GM21528 (cell line): ENCODE measurements at regions not wholly inside any gene's neighbourhood (a gene's known extent, or its start where the extent isn't known, plus 50 kb on each side); places are given as distances from the start of the nearest gene placed in this dataset.
"Not testable (repeated sequence)": the region's sequence is repeated elsewhere in the genome, so short reads cannot be mapped to it uniquely, and the experiment has no call there.

Experiments used
- ATAC-seq: cut with Tn5 transposase; IDR thresholded peaks from one replicate; pipeline ENCODE4 v1.9.1; 2021; ENCODE audit warnings: mild to moderate bottlenecking, moderate library complexity; ENCODE audit not compliant: unreplicated experiment, low FRiP score

DNA sequence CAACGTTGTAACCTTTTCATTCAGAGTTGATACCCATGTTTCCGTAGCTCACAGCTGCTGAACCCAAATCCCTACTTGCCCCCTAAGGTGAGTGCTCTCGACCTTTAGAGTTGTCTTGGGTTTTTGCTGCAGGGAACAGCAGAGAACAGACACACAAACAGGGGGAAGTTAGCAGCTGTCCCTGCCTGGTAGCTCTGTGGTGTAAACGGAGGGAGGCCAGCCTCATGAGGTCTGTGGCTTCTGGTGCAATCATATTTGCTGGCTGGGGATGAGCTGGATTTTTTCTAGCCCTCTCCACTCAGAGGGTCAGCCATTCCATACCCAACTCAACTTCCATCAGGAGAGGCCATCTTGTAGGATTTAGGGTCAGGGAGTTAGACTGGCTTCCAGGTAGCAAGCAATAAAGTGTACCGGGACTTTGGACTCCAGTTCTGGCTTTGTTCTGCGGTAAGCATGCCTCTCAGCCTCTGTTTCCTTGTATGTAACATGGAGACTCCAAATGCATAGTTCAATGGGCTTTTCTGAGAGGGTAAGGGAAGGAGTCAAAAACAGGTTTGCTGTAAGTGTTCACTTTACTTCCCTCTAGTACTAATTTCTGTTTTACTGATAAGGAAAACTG, 218.9 kb downstream of the MID1IP1 start:
- ATAC-seq: no peak

DNA sequence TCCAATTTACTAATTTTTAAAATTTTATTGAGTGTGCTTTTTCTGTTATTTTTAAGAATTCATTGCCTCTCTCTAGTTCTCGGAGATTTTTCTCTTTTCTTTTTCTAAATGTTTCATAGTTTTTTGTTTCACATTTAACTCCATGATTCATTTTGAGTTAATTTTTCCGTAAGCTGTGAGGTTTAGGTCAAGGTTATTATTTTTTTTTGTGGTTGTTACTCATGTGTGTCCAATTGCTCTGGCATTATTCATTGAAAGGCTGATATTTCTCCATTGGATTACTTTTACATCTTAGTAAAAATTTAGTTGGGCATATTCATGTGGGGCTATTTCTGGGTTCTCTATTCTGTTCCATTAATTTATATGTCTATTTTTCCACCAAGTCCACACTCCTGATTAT, 220.8 kb downstream of the MID1IP1 start:
- no peak for ATAC-seq

DNA sequence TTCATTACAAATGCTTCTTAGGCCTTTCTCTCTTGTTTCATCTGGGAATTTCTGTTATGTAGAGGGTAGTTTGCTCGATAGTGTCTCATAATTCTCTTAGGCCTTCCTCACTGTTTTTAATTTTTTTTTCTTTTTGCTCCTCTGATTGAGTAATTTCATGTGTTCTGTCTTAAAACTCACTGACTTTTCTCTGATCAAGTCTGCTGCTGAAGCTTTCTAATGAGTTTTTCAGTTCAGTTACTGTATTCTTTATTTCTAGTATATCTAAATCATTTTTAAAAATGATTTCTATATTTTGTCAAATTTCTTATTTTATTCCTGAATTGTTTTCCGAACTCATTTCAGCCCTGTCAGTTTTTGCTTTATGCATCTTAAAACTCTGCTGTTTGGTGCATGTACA, 228.0 kb downstream of the MID1IP1 start:
- ATAC-seq: no peak

DNA sequence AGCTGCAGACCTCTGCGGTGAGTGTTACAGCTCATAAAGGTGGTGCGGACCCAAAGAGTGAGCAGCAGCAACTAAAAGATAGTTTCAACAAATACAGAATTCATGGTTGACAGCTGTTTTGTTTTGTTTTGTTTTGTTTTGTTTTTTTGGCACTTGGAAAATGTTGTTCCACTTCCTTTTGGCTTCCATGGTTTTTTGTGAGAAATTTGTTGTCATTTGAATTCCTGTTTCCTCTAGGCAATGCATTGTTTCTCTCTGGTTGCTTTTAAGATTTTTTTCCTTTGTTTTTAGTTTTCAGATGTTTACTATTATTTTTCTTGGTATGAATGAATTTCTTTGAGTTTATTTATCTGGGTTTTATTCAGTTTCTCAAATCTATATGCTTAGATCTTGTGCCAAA, 229.4 kb downstream of the MID1IP1 start:
- no peak for ATAC-seq

DNA sequence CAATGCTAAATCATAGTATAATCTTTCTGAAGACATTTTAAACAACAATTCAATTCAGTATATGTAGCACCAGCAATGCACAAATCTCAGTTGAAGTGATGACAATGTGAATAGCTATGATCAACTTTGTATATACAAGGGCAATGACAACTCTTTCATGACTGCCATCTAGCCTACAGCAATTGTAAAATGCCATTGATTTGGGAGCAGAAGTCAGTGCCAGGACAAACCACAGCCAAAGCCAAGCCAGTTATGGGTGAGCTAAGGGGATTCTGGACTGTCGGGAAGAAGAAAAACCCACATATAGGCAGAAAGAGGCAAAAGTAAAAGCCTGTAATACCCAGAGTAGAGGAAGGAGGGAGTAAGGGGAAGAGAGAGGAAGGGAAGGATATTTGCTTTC, 238.6 kb downstream of the MID1IP1 start:
- ATAC-seq: no peak

DNA sequence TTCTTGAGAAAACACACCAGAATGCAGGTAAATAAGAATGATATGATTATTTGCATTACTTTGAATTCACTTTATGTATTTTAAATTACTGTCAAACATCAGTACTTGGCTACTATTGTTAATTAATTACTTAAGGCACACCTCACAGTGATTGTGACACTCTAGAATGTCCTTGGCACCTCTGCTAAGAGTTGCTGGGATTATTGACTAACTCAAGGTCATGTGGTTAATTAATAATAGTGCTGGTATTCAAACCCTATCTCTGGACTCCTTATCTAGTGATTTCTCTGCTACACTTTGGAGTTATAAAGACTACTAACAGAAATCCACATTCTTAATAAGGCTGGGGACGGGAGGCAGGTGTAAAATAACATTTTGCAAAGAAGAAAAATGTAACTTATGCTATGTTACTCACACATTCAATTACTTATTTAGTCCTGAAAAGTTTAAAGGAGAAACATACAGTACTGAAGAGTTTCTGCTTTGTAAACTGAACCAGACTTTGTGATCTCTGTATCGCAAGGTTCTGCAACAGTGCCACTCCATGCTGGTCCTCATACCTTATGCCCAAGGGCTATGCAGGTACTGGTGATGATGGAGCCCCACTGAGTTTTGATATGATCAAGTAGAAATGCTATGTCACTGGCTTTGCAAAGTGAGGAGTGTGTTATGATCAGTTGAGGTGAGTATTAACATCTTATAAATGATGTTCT, 242.7 kb downstream of the MID1IP1 start:
- no peak for ATAC-seq

DNA sequence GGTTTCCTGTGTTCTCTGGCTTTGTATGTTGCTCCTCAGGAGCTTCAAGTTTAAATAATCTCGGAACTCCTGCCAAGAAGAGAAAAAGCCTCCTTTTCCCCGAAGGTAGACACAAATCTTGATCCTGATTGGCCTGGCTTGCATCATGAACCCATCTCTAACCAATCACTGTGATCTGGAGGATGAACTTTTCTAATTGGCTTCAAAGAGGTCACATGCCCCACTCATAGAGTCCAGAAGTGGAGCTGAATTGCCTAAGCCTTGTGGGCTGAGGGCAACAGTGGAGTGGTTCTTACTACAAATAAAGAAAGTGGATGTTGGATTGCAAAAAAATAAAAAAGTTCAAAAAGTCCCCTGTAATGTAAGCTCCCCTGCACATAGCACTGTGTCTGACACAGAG, 245.9 kb downstream of the MID1IP1 start:
- ATAC-seq: no peak

DNA sequence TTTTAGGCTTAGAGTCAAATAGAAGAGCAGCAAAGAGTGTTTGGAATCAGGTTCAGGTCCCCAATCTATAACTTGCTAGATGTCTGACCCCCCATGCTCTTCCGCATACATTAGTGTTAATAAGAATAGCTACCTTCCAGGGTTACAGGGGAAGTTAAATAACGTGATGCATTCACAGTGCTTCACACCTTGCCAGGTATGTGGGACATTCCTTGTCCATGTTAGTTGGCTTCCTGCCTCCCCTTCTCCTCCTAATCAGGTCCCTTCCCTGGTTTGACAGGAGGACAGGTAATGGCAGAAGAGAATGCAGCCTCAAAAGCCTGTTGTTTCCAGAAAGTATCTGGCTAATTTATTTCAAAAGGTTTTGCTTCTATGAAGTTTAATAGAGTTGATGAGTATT, 248.7 kb downstream of the MID1IP1 start:
- no peak for ATAC-seq

DNA sequence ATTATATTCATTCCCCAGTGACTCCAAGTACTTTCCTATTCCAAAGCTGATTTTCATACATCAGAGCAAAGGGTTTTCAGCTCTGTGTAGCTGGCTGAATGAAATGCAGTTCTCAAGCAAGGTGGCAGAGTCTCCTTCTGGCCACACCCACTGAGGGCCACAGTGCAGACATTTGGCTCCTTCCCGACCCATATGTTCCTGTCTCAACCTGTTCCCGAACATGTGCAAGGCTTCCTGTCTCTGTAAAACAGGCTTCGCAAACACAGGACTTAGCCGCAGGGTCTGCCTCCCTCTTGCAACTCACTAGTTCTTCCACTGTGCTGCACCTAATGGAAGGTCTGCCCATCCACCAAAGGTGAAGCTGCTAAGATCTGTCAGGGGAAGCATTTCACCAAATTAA, 249.2 kb downstream of the MID1IP1 start:
- ATAC-seq: no peak

DNA sequence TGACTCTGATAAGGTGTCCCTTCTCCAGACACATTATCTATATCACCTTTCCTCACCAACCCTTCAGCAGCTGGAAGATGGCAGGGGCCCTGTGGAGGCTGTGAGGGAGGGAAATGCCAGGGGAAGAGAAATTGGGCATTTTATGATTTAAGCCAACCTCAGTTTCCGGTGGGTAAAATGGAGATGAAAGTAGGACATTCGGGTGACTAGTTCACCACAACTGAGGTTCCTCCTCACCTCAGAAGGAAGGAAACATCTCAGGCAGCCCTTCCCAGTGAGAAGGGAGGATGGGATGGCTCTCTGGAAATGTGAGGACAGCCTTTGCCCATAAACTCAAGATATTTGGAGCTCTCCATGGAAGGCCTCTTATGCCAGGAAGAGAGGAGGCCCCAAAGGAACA, 251.5 kb downstream of the MID1IP1 start:
- no peak for ATAC-seq

DNA sequence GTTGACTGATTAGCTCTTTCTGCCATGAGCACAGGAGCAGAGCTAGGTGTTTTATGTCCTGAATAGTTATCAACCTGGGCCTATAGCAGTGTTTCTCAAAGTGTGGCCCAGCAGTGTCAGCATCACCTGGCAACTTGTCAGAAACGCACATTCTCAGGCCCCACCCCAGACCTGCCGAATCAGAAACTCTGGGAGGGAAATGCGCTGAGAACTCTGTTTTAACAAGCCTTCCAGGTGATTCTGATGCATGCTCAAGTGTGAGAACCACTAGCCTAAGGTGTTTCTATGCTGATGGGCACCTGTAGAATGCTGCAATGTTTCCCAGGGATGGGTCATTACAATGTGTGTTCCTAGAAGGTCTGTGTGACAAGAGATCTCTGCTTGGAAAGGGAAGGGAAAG, 257.5 kb downstream of the MID1IP1 start:
- no peak for ATAC-seq

DNA sequence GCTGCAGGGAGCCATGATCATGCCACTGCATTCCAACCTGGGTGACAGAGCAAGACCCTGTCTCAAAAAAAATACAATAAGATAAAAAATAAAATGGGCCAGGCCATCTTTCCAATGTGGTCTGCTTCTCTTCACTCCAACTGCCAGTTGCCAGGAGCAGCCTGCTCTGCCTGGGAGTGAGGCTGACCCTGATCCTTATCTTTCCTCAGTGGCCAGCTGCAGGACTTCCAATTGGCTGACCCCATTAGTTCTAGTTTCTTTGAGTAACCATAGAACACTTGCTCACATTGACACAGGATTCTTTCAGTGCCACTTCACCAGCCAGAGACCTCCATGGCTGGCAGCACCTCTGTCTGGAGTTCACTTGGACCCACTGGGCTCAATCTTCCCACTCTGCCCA, 258.6 kb downstream of the MID1IP1 start:
- ATAC-seq: no peak

DNA sequence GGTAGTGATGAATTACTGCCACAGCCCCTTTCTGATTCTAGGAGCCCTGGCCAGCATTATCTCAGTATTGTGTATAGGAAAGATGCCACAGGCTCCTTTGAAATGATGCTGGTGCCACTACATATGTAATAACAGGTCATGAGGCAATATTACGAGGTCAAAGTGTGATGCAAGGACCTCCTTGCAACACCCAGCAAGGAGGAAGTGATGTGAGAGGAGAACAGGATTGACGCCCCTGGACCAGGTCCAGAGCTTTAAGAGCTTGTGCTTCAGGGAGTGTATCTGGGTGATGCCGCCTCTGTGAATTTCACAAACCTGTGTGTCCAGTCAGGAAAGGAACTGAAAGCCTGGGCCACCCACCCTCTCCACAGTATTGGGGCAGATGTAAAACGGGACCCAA, 261.8 kb downstream of the MID1IP1 start:
- ATAC-seq: no peak

DNA sequence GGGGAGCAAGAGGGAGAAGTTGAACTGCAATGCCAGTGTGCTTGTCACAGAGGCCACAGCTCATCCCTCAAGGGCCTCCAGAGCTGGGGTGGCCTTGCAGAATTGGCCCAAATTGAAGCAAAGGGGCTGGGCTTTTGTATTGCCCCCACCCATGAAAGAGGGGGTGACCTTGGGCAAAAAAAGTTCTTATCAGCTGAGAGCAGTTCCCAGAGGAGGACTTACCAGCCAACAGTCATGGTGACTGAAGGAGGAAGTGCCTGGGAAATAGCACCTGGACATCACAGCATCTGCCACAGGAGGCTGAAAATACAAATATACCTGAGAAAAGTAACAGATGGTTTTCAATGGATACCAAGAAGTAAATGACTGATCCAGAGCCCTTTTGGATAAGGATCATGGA, 262.4 kb downstream of the MID1IP1 start:
- no peak for ATAC-seq

DNA sequence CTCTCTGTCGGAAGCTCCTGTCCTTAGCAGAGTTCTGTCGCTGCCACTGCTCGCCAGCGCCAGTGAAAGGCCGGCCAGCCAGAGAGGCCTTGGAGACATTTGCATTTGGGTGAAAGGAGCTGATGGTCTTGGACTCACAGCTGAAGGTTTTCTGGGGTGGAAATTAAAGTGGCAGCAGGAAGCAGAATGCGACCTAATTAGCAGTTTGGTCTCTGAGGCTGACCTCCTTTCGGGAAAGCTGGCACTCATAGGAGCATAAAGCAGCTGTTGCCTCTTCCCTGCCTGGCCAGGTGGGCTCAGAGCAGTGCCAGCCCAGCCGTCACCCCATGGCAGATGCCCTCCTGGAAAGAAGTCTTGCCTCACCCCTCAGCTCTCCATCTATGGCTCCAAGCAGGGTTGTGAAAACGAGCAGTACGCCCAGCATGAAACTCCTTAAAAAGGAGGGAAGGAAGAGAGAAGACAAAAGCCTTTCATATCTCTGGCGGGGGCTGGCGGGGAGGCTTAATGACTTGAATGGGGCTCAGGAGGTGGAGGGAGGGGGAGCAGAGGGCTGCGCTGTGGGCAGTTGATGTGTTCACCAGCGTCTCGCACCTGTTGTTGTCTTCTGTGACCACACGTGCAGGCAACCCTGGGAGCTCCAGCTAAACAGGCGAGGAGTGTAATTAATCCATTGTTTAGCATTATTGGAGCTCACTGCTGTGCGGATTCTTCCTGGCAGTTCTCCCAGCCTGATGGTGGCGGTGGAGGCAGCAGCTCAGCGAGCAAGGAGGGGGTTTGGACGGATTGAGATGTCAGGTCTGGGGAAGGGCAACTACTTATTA, 264.0 kb downstream of the MID1IP1 start:
- no peak for ATAC-seq

DNA sequence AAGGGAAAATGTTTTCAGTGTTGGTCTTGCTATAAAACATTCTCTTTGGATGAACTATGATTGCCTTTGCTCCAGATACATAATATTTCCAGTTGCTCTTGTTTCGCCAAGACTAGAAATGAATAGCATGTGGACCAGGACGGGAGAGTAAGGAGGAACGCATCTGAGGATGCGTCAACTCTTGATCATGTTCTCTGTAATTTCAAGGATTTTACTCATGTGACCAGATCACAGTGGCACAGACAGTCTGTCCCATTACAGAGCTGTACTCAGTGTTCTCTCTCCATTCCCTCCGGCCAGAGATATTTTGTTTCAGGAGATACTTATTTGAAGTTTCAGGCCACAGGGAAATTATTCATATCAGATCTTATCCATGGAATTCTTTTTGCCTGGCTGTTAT, 266.6 kb downstream of the MID1IP1 start:
- ATAC-seq: no peak

DNA sequence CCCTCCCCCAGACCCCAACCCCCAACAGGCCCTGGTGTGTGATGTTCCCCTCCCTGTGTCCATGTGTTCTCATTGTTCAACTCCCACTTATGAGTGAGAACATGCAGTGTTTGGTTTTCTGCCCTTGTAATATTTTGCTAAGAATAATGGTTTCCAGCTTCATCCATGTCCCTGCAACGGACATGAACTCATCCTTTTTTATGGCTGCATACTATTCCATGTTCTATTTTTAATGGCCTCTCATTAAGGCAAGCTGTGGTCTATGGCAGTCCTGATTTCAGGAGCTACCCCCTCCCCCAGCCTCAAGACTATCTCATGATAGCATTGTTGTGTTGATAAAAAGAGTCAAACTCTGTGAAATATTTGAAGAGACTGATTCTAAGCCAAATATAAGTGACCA, 267.4 kb downstream of the MID1IP1 start:
- ATAC-seq: not testable (repeated sequence)

DNA sequence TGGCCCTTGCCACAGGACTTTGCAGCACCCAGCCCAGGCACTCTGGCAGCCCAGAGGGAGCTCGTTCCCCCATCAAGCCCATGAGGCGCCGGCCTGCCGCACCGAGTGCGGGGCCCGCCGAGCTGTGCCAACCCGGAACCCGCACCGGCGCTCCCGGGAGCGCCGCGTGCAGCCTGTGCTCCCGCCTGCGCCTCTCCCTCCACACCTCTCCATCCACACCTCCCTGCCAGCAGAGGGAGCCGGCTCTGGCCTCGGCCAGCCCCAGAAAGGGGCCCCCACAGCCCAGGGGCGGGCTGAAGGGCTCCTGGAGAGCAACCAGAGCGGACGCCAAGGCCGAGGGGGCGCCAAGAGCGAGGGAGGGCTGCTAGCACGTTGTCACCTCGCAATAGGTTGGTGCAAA, 268.8 kb downstream of the MID1IP1 start:
- ATAC-seq: no peak

DNA sequence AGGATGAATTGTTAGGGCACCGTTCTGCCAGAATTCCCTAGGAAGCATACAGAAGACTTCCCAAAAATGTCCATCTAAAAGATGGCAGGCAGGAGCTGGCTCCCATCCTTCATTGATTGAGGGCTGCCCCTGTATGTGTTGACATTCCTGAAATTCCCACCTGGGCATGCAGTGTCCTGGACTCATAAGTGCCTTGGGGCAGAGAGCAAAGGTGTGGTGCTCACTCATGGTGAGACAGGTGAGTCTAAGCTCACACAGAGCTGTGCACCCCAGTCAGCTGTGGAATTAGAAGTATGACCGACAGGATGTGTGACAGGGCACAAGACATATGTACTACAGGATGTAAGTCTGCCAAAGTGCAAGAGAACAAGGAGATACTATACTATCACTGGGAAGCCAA, 271.9 kb downstream of the MID1IP1 start:
- ATAC-seq: no peak

DNA sequence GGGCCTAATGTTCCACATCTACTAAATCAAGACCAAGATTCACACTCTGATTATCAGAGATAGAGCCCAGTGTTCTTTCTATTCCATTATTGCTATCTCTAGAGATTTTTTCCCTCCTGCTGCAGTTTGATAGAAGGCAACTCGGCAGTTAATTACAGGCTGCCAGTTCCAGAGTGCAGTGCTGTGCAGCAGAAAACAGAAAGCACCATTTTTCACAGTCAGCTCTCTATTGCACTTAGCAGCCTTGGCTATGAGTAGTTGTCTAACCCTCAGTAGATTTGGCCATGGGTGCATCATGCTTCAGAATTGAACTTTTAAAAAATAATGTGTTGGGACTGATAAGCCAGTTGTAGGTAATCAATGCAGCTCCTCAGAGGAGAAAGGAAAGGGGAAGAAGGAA, 295.3 kb downstream of the MID1IP1 start:
- ATAC-seq: no peak

DNA sequence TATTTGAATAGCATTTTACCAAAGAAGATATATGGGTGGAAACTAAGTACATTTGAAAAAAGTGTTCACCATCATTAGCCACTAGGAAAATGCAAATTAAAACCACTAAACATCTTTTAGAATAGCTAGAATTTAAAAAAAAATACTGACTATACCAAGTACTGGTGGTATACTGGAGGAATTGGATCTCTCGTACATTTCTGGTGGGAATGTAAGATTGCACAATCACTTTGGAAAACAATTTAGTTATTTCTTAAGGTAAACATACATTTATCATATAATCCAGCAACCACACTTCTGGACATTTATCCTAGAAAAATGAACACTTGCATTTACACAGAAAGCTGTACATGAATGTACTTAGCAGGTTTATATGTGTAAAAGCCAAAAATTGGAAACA, 303.5 kb downstream of the MID1IP1 start:
- no peak for ATAC-seq

DNA sequence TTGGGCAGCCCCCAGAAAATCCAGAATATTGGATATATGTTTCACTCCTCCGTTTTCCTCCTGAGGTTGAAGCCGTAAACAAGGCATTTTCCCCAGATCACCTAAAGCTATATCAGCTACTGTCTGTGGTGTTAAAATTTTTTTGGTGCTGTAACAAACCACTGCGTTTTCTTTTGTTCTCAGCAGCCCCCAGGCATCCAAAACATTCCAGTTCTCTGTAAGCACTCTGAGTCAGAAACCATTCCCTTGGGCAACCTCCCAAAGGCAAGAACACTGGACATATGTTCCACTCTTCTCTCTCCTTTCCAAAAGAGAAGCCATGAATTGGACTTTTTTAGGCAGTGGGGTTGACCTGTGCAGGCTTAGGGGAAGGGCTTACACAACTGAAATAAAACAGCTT, 310.9 kb downstream of the MID1IP1 start:
- ATAC-seq: no peak
